ENCODE measurements at regions not wholly inside any gene's neighbourhood (a gene's known extent, or its start where the extent isn't known, plus 50 kb on each side); places are given as distances from the start of the nearest gene placed in this dataset.

DNA sequence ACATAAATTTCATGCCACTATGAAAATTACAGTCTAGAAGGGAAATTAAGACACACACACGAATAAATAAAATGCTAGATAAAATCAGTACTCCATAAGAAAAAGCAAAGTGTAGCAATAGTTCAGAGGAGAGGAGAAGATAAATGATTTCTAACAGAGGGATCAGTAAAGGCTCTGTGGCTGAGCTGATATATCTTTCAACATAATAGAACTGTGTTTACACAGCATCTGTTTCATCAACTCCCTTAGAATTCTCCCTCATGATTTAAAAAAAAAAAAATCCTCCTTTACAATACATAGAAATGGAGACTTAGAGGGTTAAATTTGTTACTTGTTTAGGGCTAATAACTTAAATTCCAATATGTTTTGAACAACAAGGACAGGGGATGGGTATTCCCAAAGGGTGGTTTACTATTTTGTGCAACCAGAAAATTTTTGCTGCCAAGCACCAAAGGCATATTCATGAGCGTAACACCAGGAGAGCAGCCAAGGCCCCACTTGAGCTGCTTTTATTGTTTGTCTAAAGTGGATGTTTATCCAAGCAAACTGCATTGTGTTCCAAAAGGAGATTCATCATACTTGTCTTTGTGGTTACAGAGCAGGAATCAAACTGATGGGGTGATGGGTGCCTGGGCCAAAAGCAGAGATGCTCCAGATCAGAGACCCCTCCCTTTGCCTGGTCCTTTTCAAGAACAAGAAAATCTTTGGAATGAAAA, 162.7 kb downstream of the BMP4 start:
- Histone ChIP-seq H3K36me3 (ENCODE audit: control insufficient read depth, low read length) (no peaks in the 10 kb centered on the region), H4K20me1 (ENCODE audit: control insufficient read depth, insufficient read depth, low read depth, low read length) (no peaks in the 10 kb centered on the region), H3K4me1 (ENCODE audit: control insufficient read depth, low read length) (no peaks in the 10 kb centered on the region), H3K27me3 (ENCODE audit: control insufficient read depth, low read length) (no peaks in the 10 kb centered on the region), H3K4me3 (ENCODE audit: low read length) (no peak overlapping the region), H3K9me3 (ENCODE audit: control insufficient read depth, insufficient read depth, low read length) (no peaks in the 10 kb centered on the region), H3K9me2 (replicated peaks; ENCODE audit: control insufficient read depth, low read length) (no peaks in the 10 kb centered on the region), H3K27ac (ENCODE audit: low read depth, low read length) (no peak overlapping the region), H3K4me2 (ENCODE audit: low read length) (no peak overlapping the region), H3F3A (ENCODE audit: control insufficient read depth, insufficient read depth) (no peaks in the 10 kb centered on the region), H3K79me2 (ENCODE audit: control insufficient read depth, low read length) (no peaks in the 10 kb centered on the region)
- TF ChIP-seq EZH2phosphoT487 (IDR thresholded peaks at IDR 0.05; ENCODE audit: borderline replicate concordance, low read length), result no peak
- TF ChIP-seq, protein P1, sequence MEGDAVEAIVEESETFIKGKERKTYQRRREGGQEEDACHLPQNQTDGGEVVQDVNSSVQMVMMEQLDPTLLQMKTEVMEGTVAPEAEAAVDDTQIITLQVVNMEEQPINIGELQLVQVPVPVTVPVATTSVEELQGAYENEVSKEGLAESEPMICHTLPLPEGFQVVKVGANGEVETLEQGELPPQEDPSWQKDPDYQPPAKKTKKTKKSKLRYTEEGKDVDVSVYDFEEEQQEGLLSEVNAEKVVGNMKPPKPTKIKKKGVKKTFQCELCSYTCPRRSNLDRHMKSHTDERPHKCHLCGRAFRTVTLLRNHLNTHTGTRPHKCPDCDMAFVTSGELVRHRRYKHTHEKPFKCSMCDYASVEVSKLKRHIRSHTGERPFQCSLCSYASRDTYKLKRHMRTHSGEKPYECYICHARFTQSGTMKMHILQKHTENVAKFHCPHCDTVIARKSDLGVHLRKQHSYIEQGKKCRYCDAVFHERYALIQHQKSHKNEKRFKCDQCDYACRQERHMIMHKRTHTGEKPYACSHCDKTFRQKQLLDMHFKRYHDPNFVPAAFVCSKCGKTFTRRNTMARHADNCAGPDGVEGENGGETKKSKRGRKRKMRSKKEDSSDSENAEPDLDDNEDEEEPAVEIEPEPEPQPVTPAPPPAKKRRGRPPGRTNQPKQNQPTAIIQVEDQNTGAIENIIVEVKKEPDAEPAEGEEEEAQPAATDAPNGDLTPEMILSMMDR (IDR thresholded peaks at IDR 0.05; ENCODE audit: low read depth, low read length, poor library complexity, severe bottlenecking), result no peak

DNA sequence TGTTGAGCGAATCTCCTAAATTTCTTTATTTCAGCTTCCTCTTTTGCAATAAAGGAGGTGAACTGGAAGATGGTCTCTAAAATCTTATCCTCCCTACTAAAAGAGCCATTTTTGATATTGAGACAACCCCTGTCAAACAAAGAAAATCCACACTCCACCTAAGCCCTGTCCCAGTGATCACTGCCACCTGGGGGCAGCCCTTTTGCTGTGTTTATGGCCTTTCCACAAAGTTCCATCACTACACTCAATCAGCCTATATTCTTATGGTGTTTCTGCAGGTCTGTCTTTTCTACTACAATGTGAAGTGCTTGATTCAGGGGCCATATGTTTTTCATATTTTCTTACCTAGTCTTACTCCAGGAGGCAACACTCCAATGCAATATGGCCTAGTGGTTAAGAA, 163.7 kb downstream of the BMP4 start:
- no peaks in the 10 kb centered on the region for H4K20me1 ChIP-seq (ENCODE audit: control insufficient read depth, insufficient read depth, low read depth, low read length)
- no peaks in the 10 kb centered on the region for H3K4me1 ChIP-seq (ENCODE audit: control insufficient read depth, low read length)
- H3F3A ChIP-seq (ENCODE audit: control insufficient read depth, insufficient read depth), result no peaks in the 10 kb centered on the region
- no peaks in the 10 kb centered on the region for H3K27me3 ChIP-seq (ENCODE audit: control insufficient read depth, low read length)
- no peaks in the 10 kb centered on the region for H3K9me2 ChIP-seq (replicated peaks; ENCODE audit: control insufficient read depth, low read length)
- H3K4me2 ChIP-seq (ENCODE audit: low read length), result no peak overlapping the region
- no peaks in the 10 kb centered on the region for H3K79me2 ChIP-seq (ENCODE audit: control insufficient read depth, low read length)
- no peaks in the 10 kb centered on the region for H3K9me3 ChIP-seq (ENCODE audit: control insufficient read depth, insufficient read depth, low read length)
- H3K27ac ChIP-seq (ENCODE audit: low read depth, low read length), result no peak overlapping the region
- TF ChIP-seq EZH2phosphoT487 (IDR thresholded peaks at IDR 0.05; ENCODE audit: borderline replicate concordance, low read length), result no peak
- TF ChIP-seq, protein P1 (IDR thresholded peaks at IDR 0.05; ENCODE audit: low read depth, low read length, poor library complexity, severe bottlenecking), result no peak
- H3K4me3 ChIP-seq (ENCODE audit: low read length), result no peak overlapping the region
- H3K36me3 ChIP-seq (ENCODE audit: control insufficient read depth, low read length), result no peaks in the 10 kb centered on the region

DNA sequence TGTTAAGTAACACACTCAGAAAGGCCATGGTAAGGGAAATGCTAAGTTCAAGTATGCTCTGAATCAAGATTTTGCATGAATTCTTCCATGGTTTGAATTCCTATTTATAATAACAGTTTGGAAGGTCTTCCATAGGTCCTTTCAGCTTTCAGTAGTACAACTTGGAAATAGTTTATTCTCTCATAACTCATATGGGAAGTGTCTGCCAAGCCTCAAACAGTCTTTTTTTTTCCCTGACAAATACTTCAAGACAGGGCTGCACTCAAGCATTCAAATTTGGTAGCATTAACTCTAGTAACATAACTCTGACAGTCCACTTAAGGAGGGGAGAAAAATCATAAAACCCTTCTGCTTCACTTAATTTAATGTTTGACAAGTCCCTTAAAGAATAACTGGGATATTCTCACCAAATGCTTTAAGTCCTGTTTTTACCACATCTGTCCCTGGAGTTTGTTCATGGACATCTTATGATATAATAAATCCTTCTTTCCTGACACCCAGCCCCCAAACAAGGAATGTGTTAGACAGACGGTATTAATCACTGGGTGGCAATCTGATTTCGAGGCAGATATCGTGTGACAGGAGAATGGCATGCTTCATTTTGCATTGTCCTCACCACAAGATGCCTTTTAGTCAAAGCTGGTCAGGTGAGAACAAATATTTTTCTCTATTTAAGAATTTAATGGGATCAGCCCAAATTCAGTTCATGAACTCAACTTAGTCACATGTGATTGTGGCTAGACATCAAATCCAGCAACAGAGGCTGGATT, 165.7 kb downstream of the BMP4 start:
- Histone ChIP-seq H3K4me3 (ENCODE audit: low read length) (no peak overlapping the region), H3K27me3 (ENCODE audit: control insufficient read depth, low read length) (no peaks in the 10 kb centered on the region), H3K27ac (ENCODE audit: low read depth, low read length) (no peak overlapping the region), H3K9me2 (replicated peaks; ENCODE audit: control insufficient read depth, low read length) (no peaks in the 10 kb centered on the region), H3K79me2 (ENCODE audit: control insufficient read depth, low read length) (no peaks in the 10 kb centered on the region), H3F3A (ENCODE audit: control insufficient read depth, insufficient read depth) (no peaks in the 10 kb centered on the region), H4K20me1 (ENCODE audit: control insufficient read depth, insufficient read depth, low read depth, low read length) (no peaks in the 10 kb centered on the region), H3K9me3 (ENCODE audit: control insufficient read depth, insufficient read depth, low read length) (no peaks in the 10 kb centered on the region), H3K4me2 (ENCODE audit: low read length) (no peak overlapping the region), H3K36me3 (ENCODE audit: control insufficient read depth, low read length) (no peaks in the 10 kb centered on the region), H3K4me1 (ENCODE audit: control insufficient read depth, low read length) (no peaks in the 10 kb centered on the region)
- TF ChIP-seq, protein P1 (IDR thresholded peaks at IDR 0.05; ENCODE audit: low read depth, low read length, poor library complexity, severe bottlenecking), result no peak
- no peak for TF ChIP-seq EZH2phosphoT487 (IDR thresholded peaks at IDR 0.05; ENCODE audit: borderline replicate concordance, low read length)

All from DOHH2 (cell line).